ENCODE measurements at regions not wholly inside any gene's neighbourhood (a gene's known extent, or its start where the extent isn't known, plus 50 kb on each side); places are given as distances from the start of the nearest gene placed in this dataset.

- no peak overlapping the region for H3K4me3 ChIP-seq (ENCODE audit: low read depth, low read length)
Observed at GRCh38 chr7:17613338-17614041, 315.0 kb downstream of the AHR start.

DNA sequence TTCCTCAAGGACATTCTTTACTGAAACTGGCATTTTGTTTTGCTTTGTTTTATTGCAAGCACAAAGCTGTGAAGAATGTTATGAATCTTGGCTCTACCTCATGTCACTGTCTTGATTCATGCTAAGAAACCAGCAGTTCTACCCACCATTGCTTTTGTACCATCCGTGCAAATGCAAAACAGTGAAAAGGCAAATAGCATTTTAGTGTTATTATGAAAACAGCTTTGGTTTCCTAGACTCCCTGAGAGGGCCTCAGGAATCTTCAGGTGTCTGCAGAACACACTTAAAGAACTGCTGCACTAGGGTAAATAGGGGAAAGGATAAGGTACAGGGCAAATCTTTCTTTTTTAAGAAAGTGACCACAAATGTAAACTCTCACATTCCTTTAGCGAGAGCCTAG lies 318.9 kb downstream of the AHR start:
- DNase-seq (ENCODE audit: low read depth) = no peak
- TF ChIP-seq, protein P1, sequence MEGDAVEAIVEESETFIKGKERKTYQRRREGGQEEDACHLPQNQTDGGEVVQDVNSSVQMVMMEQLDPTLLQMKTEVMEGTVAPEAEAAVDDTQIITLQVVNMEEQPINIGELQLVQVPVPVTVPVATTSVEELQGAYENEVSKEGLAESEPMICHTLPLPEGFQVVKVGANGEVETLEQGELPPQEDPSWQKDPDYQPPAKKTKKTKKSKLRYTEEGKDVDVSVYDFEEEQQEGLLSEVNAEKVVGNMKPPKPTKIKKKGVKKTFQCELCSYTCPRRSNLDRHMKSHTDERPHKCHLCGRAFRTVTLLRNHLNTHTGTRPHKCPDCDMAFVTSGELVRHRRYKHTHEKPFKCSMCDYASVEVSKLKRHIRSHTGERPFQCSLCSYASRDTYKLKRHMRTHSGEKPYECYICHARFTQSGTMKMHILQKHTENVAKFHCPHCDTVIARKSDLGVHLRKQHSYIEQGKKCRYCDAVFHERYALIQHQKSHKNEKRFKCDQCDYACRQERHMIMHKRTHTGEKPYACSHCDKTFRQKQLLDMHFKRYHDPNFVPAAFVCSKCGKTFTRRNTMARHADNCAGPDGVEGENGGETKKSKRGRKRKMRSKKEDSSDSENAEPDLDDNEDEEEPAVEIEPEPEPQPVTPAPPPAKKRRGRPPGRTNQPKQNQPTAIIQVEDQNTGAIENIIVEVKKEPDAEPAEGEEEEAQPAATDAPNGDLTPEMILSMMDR (IDR thresholded peaks at IDR 0.05; ENCODE audit: insufficient read depth, low read depth, low read length) = no peak
- H3K4me3 ChIP-seq (ENCODE audit: low read depth, low read length) = no peak overlapping the region

More at GRCh38 chr7:17613338-17614041, 315.0 kb downstream of the AHR start:
- TF ChIP-seq, protein P1 (IDR thresholded peaks at IDR 0.05; ENCODE audit: insufficient read depth, low read depth, low read length) = no peak
- no peak for DNase-seq (ENCODE audit: low read depth)

GRCh38 chr7:17617857-17618651 lies 319.6 kb downstream of the AHR start:
- TF ChIP-seq, protein P1 (IDR thresholded peaks at IDR 0.05; ENCODE audit: insufficient read depth, low read depth, low read length) = no peak
- DNase-seq (ENCODE audit: low read depth) = no peak
- H3K4me3 ChIP-seq (ENCODE audit: low read depth, low read length) = no peak overlapping the region

DNA sequence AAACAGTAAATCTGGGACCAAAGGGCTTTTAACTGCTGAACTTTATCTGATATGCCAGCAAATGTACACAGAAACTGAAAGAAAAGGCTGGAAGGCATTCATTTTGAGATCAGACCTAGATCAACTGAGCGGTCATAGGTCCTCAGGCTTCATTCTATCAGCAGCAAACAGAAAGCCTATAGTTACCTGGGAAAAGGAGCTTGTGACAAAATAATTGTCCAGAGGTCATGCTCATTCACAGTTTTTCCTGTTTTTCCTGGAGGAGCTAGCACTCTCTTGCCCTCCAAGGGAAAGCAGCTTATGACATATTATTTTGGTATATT lies 320.2 kb downstream of the AHR start:
- no peak for DNase-seq (ENCODE audit: low read depth)
- TF ChIP-seq, protein P1 (IDR thresholded peaks at IDR 0.05; ENCODE audit: insufficient read depth, low read depth, low read length) = no peak
- no peak overlapping the region for H3K4me3 ChIP-seq (ENCODE audit: low read depth, low read length)

DNA sequence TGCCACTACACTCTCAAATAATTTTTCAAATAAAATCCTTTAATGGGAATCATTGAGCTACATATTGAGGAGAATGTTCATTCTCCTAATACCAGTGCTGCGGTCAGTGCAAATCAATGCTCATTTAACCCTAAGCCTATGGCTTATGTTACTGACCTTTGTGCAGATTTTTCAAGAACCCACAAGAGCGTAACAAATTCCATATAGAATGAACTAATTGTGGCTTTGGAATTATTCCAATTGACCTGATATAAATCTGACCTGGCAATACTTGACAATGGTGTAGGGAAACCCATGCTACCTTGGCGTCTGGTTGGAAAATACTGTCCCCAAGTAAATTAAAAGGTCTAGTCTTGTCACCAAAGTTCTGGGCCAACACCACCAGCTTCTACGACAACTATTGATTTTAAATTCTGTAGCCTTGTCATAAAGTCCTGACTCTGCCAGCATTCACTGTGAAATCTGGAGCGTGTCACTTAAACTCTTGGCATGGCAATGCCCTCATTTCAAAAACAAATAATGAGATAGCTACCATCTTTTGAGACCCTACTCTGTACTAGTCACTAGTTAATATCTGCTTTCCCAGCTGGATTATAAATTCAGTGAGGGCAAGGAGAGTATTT lies 320.9 kb downstream of the AHR start:
- TF ChIP-seq, protein P1 (IDR thresholded peaks at IDR 0.05; ENCODE audit: insufficient read depth, low read depth, low read length) = no peak
- no peak for DNase-seq (ENCODE audit: low read depth)
- H3K4me3 ChIP-seq (ENCODE audit: low read depth, low read length) = no peak overlapping the region

- no peak overlapping the region for H3K4me3 ChIP-seq (ENCODE audit: low read depth, low read length)
- TF ChIP-seq, protein P1 (IDR thresholded peaks at IDR 0.05; ENCODE audit: insufficient read depth, low read depth, low read length) = no peak
- no peak for DNase-seq (ENCODE audit: low read depth)
Observed at GRCh38 chr7:17620566-17620965, 319.7 kb downstream of the SNX13 start.

Data from fibroblast of villous mesenchyme (primary cell).